IPS-NIHi11 (cell line): ENCODE measurements at regions not wholly inside any gene's neighbourhood (a gene's known extent, or its start where the extent isn't known, plus 50 kb on each side); places are given as distances from the start of the nearest gene placed in this dataset.
"Not testable (repeated sequence)": the region's sequence is repeated elsewhere in the genome, so short reads cannot be mapped to it uniquely, and the experiment has no call there.

Experiments used
- DNase-seq: peaks from one replicate; pipeline ENCODE4 v3.0.0; 2012; ENCODE audit warnings: mixed read lengths, low spot score

GRCh38 chr6:19329078-19329477 lies 508.1 kb upstream of the ID4 start:
- no peak for DNase-seq

GRCh38 chr6:19331089-19331488 lies 506.1 kb upstream of the ID4 start:
- no peak for DNase-seq

GRCh38 chr6:19332806-19333460 lies 504.2 kb upstream of the ID4 start:
- no peak for DNase-seq

GRCh38 chr6:19333936-19334335 lies 503.2 kb upstream of the ID4 start:
- DNase-seq: no peak

GRCh38 chr6:19336579-19336978 lies 500.6 kb upstream of the ID4 start:
- DNase-seq: no peak

- peak; percentile 45 for DNase-seq
These were observed 500.1 kb upstream of the ID4 start for GRCh38 chr6:19337101-19337500.

- no peak for DNase-seq
These were observed 494.6 kb upstream of the ID4 start for GRCh38 chr6:19342616-19343015.

GRCh38 chr6:19349429-19349828 lies 487.7 kb upstream of the ID4 start:
- DNase-seq: no peak

- no peak for DNase-seq
These were observed 483.0 kb upstream of the ID4 start for GRCh38 chr6:19354181-19354580.

- no peak for DNase-seq
These were observed 480.5 kb upstream of the ID4 start for GRCh38 chr6:19356692-19357091.

GRCh38 chr6:19362396-19362795 lies 474.8 kb upstream of the ID4 start:
- DNase-seq: no peak

GRCh38 chr6:19368511-19368910 lies 468.7 kb upstream of the ID4 start:
- DNase-seq: no peak

- DNase-seq: no peak
These were observed 467.4 kb upstream of the ID4 start for GRCh38 chr6:19369785-19370184.

- DNase-seq: no peak
These were observed 466.3 kb upstream of the ID4 start for GRCh38 chr6:19370831-19371230.

- DNase-seq: no peak
These were observed 461.6 kb upstream of the ID4 start for GRCh38 chr6:19375613-19376012.

GRCh38 chr6:19377722-19378121 lies 459.4 kb upstream of the ID4 start:
- DNase-seq: peak; percentile 24

- DNase-seq: no peak
These were observed 456.9 kb upstream of the ID4 start for GRCh38 chr6:19380293-19380692.

GRCh38 chr6:19382676-19383075 lies 454.5 kb upstream of the ID4 start:
- DNase-seq: no peak

GRCh38 chr6:19391926-19392325 lies 445.2 kb upstream of the ID4 start:
- no peak for DNase-seq

GRCh38 chr6:19394051-19394450 lies 443.1 kb upstream of the ID4 start:
- DNase-seq: no peak

GRCh38 chr6:19394687-19395086 lies 442.5 kb upstream of the ID4 start:
- DNase-seq: no peak

- no peak for DNase-seq
These were observed 441.9 kb upstream of the ID4 start for GRCh38 chr6:19395316-19395715.

- no peak for DNase-seq
These were observed 437.8 kb upstream of the ID4 start for GRCh38 chr6:19399406-19399805.

GRCh38 chr6:19404884-19405283 lies 432.3 kb upstream of the ID4 start:
- DNase-seq: not testable (repeated sequence)

GRCh38 chr6:19408331-19408730 lies 428.8 kb upstream of the ID4 start:
- no peak for DNase-seq
